AG04449 (cell line): ENCODE measurements at regions not wholly inside any gene's neighbourhood (a gene's known extent, or its start where the extent isn't known, plus 50 kb on each side); places are given as distances from the start of the nearest gene placed in this dataset.
"Not testable (repeated sequence)": the region's sequence is repeated elsewhere in the genome, so short reads cannot be mapped to it uniquely, and the experiment has no call there.

Experiments used
- CTCF ChIA-PET: fragments of 350-600 bp; formaldehyde crosslinking; extraction: SDS; loops from one replicate; lab custom pipeline; 2021; ENCODE audit warnings: antibody characterized with exemption; lab: Yijun Ruan, JAX
- POLR2A ChIA-PET: fragments of 400-600, 350-600 bp; formaldehyde crosslinking; extraction: SDS; loops from one replicate; lab custom pipeline; 2020; ENCODE audit warnings: antibody characterized with exemption, inconsistent platforms; lab: Yijun Ruan, JAX
- DNase-seq: peaks from one replicate; pipeline ENCODE4 v3.0.0-alpha.2; 2010; ENCODE audit warnings: low read depth, low spot score
- H3K4me3 ChIP-seq: 2 replicates; pipeline ENCODE4 v1.5.1; 2011; ENCODE audit warnings: low read depth, mild to moderate bottlenecking, control low read depth, low read length
- CTCF ChIP-seq: IDR thresholded peaks from one replicate; pipeline ENCODE4 v1.5.1; 2011; ENCODE audit warnings: mild to moderate bottlenecking, moderate library complexity, low read length, control low read depth, inconsistent platforms; ENCODE audit not compliant: insufficient read depth; ENCODE audit errors: missing control alignments

- no peak for DNase-seq
- CTCF ChIA-PET, result interaction anchor here (1.3 to 2.0 kb wide), 3 partner anchors 9 to 593 kb away, joined by 3 to 7 read pairs (median 6); no protein-coding TSS in a partner anchor
- POLR2A ChIA-PET, result no interaction called here
- H3K4me3 ChIP-seq, result no peak overlapping the region
- TF ChIP-seq CTCF, result no peak
These were observed 175.6 kb downstream of the NRIP1 start for GRCh38 chr21:14889080-14889810.

- no peak for DNase-seq
- TF ChIP-seq CTCF, result no peak
- POLR2A ChIA-PET, result no interaction called here
- no peak overlapping the region for H3K4me3 ChIP-seq
- CTCF ChIA-PET, result interaction anchor here (1.3 to 2.0 kb wide), 2 partner anchors 22 to 24 kb away, joined by 3 to 7 read pairs; no protein-coding TSS in a partner anchor
These were observed 176.6 kb downstream of the NRIP1 start for GRCh38 chr21:14888202-14888601.

GRCh38 chr21:14886001-14886400 lies 178.8 kb downstream of the NRIP1 start:
- no peak overlapping the region for H3K4me3 ChIP-seq
- no peak for DNase-seq
- no peak for TF ChIP-seq CTCF
- POLR2A ChIA-PET, result no interaction called here
- CTCF ChIA-PET, result no interaction called here

GRCh38 chr21:14883351-14883750 lies 181.4 kb downstream of the NRIP1 start:
- ChIA-PET POLR2A (no interaction called here), CTCF (interaction anchor here (1.1 kb wide), 1 partner anchor 9 kb away, joined by 5 read pairs; no protein-coding TSS in a partner anchor)
- TF ChIP-seq CTCF, result no peak
- no peak for DNase-seq
- H3K4me3 ChIP-seq, result no peak overlapping the region

GRCh38 chr21:14882545-14882944 lies 182.3 kb downstream of the NRIP1 start:
- POLR2A ChIA-PET, H3K4me3 ChIP-seq, DNase-seq: not testable (repeated sequence)
- CTCF ChIA-PET, result interaction anchor here (1.1 kb wide), 1 partner anchor 10 kb away, joined by 5 read pairs; no protein-coding TSS in a partner anchor

GRCh38 chr21:14881863-14882499 lies 182.8 kb downstream of the NRIP1 start:
- CTCF ChIA-PET, result interaction anchor here (1.0 kb wide), 1 partner anchor 62 kb away, joined by 3 read pairs; no protein-coding TSS in a partner anchor
- no peak for DNase-seq
- no peak overlapping the region for H3K4me3 ChIP-seq
- POLR2A ChIA-PET, result interaction anchor here (0.7 kb wide), 1 partner anchor 41 kb away, joined by 3 read pairs; no protein-coding TSS in a partner anchor
- TF ChIP-seq CTCF, result no peak
